GM19238 (cell line): ENCODE measurements at regions not wholly inside any gene's neighbourhood (a gene's known extent, or its start where the extent isn't known, plus 50 kb on each side); places are given as distances from the start of the nearest gene placed in this dataset.
"Not testable (repeated sequence)": the region's sequence is repeated elsewhere in the genome, so short reads cannot be mapped to it uniquely, and the experiment has no call there.

Experiments
- DNase-seq: peaks from one replicate; pipeline ENCODE4 v3.0.0; 2011; ENCODE audit warnings: low spot score; ENCODE audit not compliant: insufficient read length

DNA sequence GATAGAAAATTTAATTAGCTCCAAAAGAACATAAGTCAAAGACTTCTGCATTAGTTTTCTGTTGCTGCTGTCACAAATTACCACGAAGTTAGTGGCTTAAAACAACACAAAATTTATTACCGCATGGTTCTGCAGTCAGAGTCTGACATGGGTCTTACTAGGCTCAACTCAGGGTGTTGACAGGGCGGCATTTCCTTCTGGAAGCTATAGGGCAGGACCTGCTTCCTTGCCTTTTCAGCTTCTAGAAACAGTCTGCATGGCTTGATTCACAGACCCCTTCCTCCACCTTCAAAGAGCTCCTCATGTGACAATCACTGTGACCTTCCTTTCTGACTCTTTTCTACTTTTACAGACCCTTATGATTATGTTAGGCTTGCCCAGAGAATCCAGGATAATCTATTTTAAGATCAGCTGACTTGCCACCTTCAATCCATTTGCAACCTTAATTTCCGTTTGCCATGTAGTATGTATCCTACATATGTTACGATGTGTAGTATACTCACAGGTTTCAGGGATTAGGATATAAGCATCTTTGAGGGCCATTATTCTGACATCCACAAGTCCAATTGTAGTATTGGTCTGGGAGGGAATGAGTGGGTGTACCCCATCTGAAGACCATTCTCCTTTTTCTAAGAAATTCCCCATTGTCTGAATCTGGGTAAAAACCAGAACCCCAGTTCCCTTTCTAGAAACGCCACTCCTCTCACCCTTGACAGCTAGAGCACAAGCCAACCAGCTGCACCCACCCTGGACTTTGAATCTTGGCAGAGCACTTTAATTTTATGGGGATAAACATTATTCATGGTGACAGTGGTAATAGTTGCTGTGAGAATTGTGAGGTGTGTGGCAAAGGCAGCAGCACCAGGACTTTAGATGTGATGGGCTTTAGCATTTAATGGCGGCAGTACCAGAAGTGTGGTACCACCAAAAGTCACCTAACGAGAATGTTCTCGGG lies 265.5 kb downstream of the KCNJ2 start:
- no peak for DNase-seq

DNA sequence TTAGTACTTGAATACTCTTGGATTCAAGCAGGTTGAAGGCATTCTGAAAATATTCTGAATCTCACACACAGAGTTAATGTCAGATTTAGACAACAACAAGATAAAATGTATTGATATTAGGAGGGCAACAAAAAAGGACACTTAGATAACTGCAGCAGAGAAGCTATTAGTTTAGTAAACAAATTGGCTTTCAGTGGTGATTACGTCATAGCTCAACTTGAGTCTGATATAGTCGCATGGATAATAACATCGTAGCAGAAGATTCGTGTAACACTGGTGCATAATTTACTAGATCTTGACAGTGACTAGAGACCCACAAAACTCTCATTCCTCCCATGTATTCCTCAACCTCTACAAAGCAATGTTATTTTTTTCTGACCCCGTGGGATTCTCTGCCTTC lies 268.3 kb downstream of the KCNJ2 start:
- DNase-seq, result no peak

DNA sequence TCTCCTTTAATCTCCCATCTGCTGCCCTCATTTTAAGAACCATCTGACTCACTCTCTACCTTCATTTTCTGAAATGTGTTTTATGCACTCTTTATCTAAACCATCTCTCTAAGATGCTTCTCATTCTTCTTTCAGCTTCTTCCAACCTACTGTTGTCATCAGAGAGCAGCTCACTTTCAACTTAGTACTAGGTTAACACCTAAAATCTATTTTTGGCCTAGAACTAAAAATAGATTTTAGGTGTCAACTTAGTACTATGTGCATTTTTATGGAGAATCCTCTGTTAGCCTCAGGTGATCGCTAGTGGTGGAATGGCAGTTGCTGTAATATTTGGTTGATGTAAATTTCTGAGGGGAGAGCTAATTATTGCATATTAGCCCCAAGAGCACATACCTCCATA lies 277.1 kb downstream of the KCNJ2 start:
- no peak for DNase-seq

DNA sequence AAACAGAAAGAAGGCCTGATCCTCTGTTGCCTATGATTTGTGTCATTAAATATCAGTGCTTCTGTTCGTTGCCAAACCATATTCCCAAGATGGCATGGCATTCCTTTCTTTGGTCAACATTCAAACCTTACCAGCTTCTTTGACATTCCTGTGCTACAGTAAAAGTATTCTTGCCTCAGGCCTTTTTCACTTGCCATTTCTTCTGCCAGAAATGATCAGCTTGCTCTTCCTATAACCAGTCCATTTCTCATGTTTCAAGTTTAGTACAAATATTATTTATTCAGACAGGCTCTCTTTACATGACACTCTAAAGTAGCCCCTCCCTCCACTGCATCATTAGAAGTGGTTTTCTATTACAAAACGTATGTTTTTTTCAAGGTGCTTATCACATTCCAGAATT lies 278.3 kb downstream of the KCNJ2 start:
- no peak for DNase-seq

DNA sequence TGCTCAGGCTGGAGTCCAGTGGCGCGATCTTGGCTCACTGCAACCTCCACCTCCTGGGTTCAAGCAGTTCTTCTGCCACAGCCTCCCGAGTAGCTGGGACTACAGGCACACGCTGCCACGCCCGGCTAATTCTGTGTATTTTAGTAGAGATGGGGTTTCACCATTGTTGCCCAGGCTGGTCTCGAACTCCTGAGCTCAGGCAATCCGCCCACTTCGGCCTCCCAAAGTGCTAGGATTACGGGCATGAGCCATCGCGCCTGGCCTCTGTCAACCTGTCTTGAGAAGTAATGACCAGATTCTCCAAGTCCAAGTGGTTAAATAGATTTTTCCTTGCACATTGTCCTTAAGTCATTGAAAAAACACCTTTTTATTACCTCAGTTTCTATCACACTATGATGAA lies 283.7 kb downstream of the KCNJ2 start:
- not testable (repeated sequence) for DNase-seq

DNA sequence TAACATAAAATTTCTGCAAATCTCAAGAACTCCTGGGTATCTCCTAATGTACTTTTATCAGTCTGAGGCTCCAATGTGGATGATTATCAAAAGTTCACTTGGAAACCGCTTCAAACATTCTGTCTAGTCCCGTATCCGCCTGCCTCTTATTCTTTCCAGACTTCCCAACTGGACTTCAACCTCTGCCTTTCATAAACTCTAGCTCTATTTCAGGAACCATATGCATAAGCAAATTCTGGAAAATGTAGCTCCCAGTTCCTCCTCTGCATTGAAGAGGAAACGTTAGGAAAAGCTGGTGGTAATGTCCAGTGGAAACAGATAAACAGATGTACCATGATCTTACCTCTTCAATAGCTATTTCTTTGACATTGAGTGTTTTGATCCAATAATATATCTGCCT lies 285.0 kb downstream of the KCNJ2 start:
- DNase-seq, result no peak

DNA sequence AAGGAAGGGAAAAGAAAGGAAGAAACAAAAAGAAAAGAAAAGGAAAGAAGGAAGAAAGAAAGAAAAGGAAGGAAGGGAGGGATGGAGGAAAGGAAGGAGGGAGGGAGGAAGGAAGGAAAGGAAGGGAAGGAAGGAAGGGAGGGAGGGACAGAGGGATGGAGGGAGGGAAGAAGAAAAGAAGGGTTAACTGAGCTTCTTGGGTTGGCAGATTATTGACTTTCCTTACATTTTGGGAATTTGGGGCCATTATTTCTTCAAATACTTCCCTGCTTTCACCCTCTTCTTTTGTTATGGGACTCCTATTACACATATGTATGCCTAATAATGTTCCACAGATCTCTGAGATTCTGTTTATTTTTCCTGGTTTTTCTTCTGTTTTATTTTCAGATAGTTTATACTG lies 285.6 kb downstream of the KCNJ2 start:
- no peak for DNase-seq

DNA sequence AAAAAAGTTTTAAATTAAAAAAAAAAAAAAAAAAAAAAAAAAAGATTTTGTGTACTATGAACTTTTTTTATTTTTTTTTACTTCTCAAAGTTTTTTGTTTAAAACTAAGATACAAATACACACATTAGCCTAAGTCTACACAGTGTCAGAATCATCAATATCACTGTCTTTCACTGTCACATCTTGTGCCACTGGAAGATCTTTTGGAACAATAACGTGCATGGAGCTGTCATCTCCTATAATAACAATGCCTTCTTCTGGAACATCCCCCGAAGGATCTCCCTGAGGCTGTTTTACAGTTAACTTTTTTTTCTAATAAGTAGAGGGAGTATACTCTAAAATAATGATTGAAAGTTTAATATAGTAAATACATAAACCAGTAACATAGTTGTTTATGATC lies 295.7 kb downstream of the KCNJ2 start:
- no peak for DNase-seq

DNA sequence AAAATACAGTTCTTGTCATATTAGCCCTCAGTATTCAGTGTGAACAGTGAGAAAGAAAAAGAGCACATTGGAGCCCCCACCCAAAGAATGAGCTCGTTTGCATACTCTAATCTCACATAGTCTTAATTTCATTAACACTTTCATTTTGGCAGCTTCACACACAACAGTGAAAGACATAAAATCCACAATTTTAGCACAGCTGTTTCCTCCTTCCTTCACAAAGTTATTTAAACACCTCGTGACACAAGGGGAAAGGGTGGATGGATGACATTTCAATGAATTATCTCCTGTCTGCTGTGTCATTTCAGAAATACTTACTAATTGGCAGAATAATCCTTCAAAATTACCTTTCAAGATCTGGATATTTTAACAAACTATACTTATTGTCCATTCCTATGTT lies 299.3 kb downstream of the KCNJ2 start:
- no peak for DNase-seq

DNA sequence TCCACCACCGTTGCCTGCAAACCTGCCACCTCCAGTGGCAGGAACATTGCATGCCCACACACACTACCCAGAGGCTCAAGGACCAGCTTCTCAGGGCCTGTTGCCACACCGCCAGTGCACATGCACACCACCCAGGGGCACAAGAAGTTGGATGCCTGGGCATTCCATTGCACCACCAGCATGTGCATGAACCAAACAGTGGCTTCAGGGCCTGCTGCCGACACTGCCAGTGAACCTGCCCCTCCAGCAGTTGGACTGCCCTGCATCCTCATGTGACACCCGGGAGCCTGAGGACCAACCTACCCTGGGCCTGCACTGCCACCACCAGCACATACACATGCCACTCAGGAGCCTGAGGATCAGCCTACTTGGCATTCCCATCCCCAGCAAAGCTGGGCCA lies 303.7 kb downstream of the KCNJ2 start:
- no peak for DNase-seq

DNA sequence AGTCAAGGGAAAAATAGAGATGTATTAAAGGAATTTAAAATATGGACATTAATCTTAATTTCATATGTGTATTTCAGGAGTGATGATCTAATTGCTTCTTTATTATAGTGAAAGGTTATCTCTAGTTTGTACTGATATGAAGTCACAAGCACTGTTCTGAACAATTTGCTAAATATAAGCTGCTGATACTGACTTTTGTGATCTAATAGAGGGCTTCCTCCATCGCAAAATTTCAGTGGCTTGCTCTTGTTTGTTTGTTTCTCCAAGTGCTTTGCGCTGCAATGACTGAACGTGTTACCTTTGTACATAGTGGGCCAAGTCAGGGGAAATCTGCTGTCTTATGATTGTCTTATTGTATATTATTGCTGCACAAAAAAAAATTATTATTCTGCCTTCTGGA lies 307.0 kb downstream of the KCNJ2 start:
- DNase-seq, result no peak

DNA sequence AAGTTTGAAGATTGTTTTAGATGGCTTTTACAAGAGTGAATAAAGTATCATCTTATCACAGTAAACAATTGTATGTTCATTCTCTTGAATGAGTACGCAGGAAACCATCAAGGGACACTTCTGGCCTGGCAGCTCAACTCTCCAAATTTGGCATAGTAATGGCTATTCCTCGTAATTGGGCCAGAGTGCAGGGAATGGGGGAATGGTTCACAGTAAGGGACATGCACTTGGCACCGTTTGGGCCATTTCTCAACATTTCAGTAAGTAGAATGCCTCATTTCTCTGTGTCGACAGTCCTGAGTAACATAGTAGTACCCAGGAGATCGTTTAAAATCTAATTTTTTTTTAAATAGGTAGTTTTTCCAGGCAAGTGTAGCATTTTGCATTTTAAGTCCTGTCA lies 309.6 kb downstream of the KCNJ2 start:
- no peak for DNase-seq

DNA sequence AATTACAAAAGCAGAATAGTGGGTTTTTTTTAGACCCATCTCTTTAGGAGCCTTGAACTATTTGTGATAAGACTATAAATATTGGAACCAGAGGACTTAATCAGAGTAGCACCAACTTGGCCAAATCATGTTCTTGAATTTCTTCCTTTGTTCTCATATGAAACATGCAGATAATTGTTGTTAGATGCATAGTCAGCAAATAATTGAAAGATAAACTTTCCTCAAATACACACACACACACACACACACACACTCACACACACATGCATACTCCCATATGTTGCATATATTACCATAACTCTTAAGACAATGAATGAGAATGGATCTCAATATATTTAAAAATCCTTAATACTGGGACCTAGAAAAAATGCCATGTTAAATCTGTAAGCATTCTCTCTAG lies 310.4 kb downstream of the KCNJ2 start:
- DNase-seq, result no peak

DNA sequence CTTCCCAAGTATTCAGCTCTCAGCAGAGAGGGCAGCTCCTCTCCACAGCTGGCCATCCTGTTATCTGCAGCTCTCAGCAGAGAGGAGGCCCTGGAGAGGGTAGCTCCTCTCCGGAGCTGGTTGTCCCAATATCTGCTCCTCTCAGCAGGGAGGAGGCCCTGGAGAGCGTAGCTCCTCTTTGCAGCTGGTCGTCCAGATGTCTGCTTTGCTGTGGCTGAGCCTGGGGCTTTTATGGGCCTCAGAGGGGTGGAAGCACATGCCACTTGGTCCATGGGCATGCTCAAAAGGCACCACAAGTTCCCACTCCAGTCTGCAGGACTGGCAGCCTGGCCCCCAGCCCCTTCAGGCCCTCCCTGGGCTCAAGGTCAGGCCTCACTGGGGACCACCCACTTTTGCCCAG lies 314.3 kb downstream of the KCNJ2 start:
- DNase-seq, result no peak

DNA sequence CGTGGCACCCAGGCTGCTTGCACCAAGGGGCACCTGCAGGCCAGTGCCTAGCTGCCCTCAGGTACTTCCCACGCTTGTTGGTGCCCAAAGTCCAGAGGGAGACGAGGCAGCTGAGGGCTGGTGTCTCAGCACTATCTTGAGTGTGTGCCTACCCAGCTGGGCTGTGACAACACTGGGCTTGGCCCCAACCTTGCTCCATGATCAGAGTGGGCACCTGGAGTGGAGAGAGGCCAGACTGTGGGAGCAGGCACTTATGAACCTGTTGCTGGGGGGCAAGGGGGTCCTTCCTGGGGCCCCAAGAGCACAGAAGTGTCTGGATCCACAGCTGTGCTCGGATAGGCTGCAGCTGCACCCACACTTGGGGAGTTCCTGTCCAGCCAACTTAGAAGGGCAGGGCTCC lies 314.7 kb downstream of the KCNJ2 start:
- no peak for DNase-seq

DNA sequence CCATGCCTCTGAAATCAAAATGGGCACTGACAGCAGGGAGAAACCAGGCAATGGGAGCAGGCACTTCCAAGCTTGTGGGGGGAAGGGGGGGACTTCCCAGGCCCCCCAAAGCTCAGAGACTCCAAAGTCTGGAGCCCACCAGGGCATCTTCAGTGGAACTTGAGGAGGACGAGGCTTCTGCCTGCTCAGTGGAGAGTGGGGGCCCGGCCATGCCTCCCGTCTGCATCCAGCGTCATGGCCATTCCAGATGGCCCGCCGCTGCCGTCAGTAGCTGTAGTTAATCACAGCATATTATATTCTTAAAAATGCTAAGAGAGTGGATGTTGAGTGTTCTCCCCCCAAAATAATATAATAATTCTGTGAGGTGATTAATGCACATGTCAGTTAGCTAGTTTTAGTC lies 315.2 kb downstream of the KCNJ2 start:
- DNase-seq, result no peak

DNA sequence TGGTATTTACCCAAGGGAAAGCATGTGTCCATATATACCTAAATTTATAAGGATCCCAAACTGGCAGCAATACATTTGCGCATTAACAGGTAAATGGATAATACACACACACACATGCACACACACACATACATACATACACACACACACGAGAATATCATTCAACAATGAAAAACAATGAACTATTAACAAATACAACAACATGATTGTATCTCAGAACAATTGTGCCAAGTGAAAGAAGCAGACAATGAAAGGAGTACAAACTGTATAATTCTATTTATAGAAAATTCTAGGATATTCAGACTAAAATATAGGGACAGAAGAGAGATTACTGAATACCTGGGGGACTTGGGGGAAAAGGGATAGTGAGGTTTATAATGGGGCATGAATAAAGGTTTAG lies 323.0 kb downstream of the KCNJ2 start:
- DNase-seq, result no peak

DNA sequence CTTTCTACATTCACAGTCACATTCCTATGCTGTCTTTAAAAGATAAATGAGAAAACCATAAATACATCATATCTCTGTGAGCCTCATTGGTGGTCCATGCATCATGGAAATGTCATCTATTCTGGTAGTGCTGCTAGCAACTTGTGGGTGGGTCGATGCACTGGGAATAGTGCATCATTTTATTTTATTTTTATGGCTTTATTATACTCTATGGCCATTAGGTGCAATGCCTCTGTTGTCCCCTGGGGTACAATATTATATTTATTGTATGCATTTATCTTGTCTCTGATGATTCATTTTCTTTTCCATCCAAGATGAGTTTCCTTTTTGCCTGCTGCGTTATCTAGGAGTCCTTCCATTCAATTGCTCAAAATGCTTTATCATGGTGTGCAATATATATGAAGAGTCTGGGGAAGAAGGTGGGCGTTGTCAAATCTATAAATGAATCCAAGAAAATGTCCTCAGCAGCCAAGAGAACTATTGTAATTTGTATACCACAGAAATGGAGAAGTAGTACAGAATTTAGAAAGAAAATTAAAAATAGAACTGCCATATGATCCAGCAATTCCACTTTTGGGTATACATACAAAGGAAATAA lies 324.0 kb downstream of the KCNJ2 start:
- DNase-seq, result no peak

DNA sequence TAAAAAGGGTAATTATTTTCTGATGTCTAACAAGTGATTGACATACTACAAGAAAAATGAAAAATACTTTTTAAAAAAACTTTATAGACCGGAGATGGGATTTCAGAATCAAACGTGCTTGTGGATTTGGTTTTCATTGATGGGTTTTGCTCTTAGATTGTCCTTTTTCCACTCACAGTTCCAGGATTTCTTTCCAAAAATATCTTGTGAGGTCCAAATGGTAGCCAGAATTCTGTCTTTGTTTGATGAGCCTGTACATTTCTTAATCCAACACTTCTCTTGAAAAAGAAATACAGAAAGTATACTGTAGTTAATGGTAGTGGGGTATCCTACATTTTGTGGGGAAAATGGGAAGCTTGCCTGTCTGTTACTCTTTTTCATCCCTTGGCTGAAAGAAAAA lies 329.3 kb downstream of the KCNJ2 start:
- DNase-seq, result no peak

DNA sequence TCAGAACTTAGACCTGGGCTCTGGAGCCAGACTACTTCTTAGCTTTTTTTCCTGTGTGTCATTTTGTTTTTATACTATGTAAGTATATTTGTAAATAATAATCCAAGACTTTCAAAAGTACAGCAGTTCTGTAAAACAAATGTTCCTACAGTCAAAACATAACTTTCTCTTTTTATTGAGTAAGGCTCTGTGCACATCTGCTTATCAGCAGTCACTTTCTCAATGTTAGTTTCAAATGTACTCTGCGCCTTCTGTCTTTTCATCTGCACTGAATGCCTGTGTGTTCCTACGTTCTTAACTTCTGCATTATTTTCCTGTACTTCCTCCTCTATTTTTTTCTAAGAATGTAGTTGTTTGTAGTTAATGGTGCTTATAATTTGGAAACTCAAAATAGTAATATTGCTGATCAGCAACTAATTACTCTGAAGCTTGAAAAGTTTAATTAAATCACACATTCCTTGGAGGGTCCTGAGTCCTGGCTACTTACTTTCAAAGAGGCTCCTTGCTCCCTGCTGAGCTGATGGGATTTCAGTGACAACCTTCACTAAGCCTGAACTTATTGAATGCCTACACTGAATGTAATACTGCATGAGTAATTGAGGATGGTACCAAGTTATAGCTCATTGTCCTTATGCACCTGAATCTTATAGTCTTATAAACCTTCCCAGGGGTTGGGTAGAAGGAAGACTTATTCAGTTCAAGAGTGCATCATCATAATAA lies 329.9 kb downstream of the KCNJ2 start:
- no peak for DNase-seq

DNA sequence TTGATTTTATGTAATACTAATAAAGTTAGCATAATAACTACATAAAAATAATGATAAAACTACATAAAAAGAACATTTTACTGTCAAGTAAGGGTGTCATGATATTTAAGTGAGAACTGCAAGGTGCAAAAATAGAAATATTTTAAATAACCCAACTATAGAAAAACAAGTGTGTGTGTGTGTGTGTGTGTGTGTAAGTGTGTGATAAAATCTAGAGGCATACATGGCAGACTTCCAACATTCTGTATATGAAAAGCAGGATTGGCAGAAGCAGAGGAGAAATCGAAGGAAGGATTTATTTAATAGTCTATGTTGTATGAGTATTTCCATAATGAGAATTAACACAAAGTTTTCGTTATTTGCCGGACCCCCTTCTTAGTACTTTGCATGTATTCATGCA lies 334.1 kb downstream of the KCNJ2 start:
- DNase-seq, result no peak

DNA sequence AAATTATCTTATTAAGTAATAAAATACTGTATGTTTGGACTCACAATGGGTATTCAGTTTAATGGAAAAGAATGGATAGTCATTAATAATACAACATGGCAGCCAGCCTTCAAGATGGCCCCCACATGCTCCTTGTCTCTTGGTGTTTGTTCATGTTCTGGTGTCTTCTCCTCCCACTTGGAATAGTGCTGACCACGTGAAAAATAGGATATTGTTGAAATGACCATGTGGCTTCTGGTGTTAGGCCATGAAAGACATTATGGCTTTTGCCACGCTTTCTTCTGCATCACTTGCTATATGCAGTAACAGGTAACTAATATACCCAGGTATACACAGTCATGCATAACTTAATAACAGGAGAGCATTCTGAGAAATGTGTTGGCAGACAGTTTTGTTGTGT lies 341.0 kb downstream of the KCNJ2 start:
- DNase-seq, result no peak
